ENCODE measurements at regions not wholly inside any gene's neighbourhood (a gene's known extent, or its start where the extent isn't known, plus 50 kb on each side); places are given as distances from the start of the nearest gene placed in this dataset.

GRCh38 chr9:129445794-129446306 is 175.1 kb downstream of the C9orf50 start:
- TF ChIP-seq CTCF (conservative IDR thresholded peaks at IDR 0.05 in 1 of 2, IDR thresholded peaks at IDR 0.05 in 1 of 2; ENCODE audit: low read depth in 1 of 2, low read length in 2 of 2) (no peak), EZH2 (IDR thresholded peaks at IDR 0.05; ENCODE audit: low read length, missing control alignments) (no peak)

All from fibroblast of lung (primary cell).